Erythroblast (primary cell): ENCODE measurements at regions not wholly inside any gene's neighbourhood (a gene's known extent, or its start where the extent isn't known, plus 50 kb on each side); places are given as distances from the start of the nearest gene placed in this dataset.

Experiments used
- DNase-seq, 2 experiments: peaks; one replicate each; lab custom pipeline; 2025; lab: John Stamatoyannopoulos, UW
- GATA1 ChIP-seq: IDR thresholded peaks from 2 replicates; pipeline ENCODE4 v1.6.1; 2011; ENCODE audit warnings: low read depth, mild to moderate bottlenecking, control low read depth, low read length, moderate library complexity
- POLR2A ChIP-seq: IDR thresholded peaks from 2 replicates; pipeline ENCODE4 v1.6.1; 2011; ENCODE audit warnings: mild to moderate bottlenecking, low read length

DNA sequence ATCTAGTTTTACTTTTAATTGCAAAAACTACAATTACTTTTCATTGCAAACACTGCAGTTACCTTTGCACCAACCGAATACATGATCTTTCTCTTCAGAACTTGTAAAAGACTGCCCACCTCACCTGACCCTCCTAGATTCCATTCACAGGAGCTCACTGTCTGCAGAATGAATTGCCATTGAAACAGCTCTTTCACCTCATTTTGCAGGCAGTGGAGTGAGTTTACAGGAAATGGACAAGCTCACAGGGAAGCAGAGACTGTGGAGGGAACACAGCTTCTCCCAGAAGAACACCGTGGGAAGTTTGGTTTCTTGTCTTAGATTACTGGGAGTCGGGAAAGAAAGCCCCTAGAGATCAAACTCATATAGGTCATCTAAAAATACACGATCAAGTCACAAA, 439.7 kb upstream of the RBFOX1 start:
- DNase-seq, result no peak
- TF ChIP-seq GATA1 (no peak), POLR2A (no peak)

- no peak for DNase-seq
- no peak for TF ChIP-seq GATA1
- no peak for TF ChIP-seq POLR2A
These were observed 441.1 kb upstream of the RBFOX1 start for GRCh38 chr16:6891496-6891895.

- TF ChIP-seq POLR2A (no peak), GATA1 (no peak)
- no peak for DNase-seq
These were observed 444.1 kb upstream of the RBFOX1 start for GRCh38 chr16:6888531-6888930.

- TF ChIP-seq POLR2A, result no peak
- TF ChIP-seq GATA1, result no peak
- no peak for DNase-seq
These were observed 448.6 kb upstream of the RBFOX1 start for GRCh38 chr16:6884002-6884401.

DNA sequence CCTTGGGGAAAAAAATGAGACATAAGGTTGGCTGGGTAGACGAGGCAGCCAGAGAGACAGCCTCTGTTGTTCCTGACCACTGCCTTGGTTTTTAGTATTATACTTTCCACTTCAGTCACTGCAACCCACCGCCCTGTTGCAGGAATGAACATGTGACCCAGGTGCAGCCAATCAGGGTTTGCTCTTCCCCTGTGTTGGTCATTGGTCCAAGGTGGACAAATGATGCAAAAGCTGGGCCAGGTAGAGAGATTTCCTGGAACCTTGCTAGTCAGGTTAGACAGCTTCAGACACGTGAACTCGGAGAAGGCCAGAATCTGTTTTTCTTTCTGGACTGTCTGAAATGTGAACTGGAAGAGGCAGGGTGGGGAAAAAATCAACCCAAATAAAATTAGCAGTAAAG, 452.4 kb upstream of the RBFOX1 start:
- DNase-seq, result no peak
- TF ChIP-seq GATA1 (no peak), POLR2A (no peak)

- no peak for DNase-seq
- TF ChIP-seq GATA1 (no peak), POLR2A (no peak)
These were observed 468.0 kb upstream of the RBFOX1 start for GRCh38 chr16:6864671-6865070.

DNA sequence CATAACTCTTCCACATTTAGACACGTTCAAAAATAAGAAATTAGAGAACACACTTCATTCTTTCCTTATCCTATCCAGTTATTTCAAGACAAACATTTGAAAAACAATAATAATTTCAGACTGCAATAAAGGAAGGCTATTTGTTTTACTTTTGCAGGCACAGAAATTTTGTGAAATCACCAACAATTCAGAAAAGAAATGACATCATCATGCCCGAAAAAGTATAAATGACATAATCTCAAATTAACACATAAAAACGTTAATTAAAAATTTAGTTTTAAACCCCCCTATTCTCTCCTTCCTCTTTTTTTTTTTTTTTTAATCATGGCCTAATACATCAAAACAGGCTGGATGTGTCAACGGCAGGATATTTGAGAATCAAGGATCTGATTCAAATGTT, 468.4 kb upstream of the RBFOX1 start:
- TF ChIP-seq GATA1 (no peak), POLR2A (no peak)
- no peak for DNase-seq

GRCh38 chr16:6863135-6863534, 469.5 kb upstream of the RBFOX1 start:
- DNase-seq, result no peak
- TF ChIP-seq POLR2A (no peak), GATA1 (no peak)

DNA sequence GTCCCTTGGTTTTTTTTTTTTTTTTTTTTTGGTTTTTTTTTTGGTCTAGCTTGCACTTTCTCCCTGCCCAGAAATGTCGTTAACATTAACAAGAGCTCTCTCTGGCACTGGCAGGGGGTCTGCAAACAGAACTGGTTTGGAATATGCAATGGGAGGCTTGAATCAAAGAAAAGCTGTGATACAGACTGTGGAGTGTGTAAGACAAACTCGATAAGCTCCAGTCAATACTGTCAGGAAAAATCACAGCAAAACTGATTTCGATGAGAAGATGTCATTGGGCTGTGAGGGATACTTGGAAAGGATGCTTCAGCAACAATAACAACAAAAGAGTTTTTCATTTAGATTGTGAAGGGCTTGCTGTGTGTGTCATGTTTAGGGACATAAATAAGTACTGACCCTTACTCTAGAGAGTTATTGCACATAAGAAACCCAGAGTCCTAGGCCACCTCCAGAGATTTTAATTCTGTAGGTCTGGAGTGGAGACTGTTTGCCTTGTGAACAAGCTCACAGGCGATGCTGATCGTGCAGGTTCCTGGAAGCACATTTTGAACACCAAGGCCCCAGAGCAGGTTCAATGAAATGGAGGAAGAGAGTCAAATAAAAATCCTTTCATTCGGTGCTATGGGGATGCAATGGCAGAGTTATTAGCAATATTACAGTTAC, 470.7 kb upstream of the RBFOX1 start:
- no peak for TF ChIP-seq POLR2A
- no peak for TF ChIP-seq GATA1
- DNase-seq, result no peak

- TF ChIP-seq GATA1 (no peak), POLR2A (no peak)
- DNase-seq, result no peak
These were observed 471.4 kb upstream of the RBFOX1 start for GRCh38 chr16:6861135-6861814.

DNA sequence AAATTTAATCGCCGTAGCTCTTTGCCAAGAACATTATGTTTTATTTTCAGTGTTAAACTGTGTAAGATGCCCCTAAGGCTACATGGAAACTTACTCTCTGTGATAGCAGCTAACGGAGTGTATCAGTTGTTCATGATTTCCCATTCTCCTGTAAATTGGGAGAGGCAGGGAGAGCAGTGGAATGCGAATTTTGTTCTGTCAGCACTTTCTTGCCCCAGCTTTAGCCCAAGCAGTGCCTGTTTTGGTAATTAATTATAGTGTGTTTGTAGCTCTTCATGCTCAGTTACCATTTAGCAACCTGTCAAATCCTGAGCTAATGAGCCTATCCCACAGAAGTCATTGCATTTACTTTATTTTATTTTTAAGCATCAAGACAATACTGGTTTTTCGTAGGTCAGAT, 475.1 kb upstream of the RBFOX1 start:
- TF ChIP-seq POLR2A, result no peak
- no peak for TF ChIP-seq GATA1
- no peak for DNase-seq

DNA sequence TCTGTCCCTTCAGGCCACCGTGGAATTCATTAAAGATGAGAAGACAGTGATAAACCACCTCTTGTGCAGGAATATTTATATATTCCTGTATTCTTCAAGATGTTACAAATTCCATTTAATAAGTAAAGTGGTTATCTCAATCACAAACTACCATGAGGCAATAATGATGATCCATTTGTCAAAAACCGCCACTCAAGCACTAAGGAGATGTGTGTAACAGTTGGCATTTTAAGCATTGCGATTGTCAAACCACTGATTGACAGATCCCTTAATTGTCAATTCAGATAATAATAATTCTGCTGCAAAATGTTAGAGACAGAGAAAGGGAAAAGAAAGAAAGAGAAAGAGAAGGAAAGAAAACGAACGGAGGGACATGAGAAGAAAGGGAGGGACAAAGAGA, 476.1 kb upstream of the RBFOX1 start:
- no peak for DNase-seq
- TF ChIP-seq GATA1 (no peak), POLR2A (no peak)

GRCh38 chr16:6853565-6853964, 479.1 kb upstream of the RBFOX1 start:
- TF ChIP-seq POLR2A (no peak), GATA1 (no peak)
- no peak for DNase-seq

DNA sequence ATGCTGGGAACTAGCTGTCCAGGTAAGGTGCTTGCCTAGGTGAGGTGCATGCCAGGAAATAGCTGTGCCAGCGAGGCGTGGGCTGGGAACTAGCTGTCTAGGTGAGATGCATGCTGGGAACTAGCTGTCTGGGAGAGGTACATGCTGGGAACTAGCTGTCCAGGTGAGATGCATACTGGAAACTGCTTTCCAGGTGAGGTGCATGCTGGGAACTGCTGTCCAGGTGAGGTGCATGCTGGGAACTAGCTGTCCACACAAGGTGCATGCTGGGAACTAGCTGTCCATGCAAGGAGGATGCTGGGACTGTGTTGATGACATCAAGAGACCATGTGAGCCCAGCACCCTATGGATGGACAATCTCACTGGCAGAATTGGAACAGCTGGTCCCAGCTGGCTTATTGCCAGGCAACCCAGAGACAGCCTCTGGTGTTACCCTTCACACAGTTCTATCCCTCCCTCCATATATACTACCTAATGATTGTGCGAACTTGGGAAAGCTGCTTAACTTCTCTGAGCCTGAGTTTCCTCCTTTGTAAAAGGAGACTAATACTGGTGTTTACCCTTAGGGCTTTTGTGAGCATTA, 479.9 kb upstream of the RBFOX1 start:
- no peak for DNase-seq

More for the DNA sequence above, 479.9 kb upstream of the RBFOX1 start:
- no peak for TF ChIP-seq GATA1
- no peak for TF ChIP-seq POLR2A
